ENCODE measurements at regions not wholly inside any gene's neighbourhood (a gene's known extent, or its start where the extent isn't known, plus 50 kb on each side); places are given as distances from the start of the nearest gene placed in this dataset.

DNA sequence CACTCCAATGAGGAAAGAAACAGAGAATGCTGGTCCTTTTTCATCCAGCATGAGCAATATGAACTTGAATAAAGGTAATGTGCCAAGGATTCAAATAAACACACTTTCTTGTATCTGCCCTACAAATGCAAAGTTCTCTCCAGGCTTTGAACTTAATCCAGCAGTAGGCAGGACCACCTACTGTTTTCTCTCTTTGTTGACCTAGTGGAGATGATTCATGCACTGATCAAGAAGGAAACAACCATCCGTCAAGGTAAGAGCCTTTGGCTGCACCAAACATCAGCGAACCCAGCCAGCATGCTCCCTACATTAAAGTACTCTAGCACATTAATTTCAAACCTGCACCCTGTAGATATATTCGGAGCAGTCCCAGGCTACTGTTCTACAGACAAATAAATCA, 489.3 kb downstream of the GALC start:
- no peak for DNase-seq

DNA sequence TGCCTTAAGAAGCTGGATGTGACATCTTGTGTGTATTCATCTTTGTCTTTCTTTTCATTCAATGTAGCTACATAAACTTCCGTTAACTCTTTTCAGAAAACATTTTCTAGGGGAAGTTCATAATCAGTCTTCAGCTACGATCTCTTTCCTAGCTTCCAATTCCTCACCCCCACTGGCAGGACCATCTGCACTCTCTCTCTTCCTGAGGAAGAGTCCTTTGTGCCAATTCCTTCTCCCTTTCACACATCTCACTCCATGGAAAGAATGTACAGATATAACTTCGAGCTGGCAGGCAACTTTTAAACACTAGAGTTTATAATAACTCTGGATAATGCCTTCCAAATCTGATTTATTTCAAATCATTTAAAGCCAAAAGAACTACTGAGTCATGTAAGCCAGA, 495.7 kb downstream of the GALC start:
- DNase-seq = no peak

DNA sequence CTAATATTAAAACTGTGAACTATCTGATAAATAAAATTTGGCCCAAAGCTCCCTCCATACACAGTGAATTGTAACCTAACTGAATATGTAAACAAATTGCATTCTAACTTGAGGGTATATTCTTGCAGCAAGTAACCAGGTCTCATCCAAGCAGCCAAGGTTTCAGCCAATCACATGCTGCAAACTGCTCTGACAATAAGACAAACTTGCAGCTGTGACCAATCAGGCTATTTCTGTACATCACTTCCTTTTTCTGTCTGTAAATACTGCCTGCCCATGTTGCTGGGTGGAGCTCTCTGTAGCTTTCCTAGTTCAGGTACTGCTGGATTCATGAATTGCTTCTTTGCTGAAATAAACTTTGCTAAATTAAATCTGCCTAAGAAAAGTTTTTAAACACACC, 499.0 kb downstream of the GALC start:
- no peak for DNase-seq

DNA sequence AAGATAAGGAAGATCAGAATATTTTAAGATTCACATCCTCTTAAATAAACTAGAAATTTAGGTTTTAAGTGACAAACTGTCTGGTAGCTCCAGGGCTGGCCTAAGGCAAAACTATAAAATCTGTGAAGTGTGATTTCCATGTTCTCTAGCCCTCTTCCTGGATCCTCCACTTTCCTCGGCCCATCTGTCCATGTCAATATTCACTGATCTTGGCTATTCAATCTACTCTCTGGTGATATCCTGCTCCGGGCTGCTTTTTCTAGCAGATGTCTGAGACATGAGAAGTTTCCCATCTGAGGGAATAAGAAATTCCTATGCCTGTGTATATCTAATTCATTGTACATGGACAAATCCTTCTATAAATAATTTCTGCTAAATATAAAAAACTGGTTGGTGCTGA, 500.4 kb downstream of the GALC start:
- peak; percentile 10 for DNase-seq

DNA sequence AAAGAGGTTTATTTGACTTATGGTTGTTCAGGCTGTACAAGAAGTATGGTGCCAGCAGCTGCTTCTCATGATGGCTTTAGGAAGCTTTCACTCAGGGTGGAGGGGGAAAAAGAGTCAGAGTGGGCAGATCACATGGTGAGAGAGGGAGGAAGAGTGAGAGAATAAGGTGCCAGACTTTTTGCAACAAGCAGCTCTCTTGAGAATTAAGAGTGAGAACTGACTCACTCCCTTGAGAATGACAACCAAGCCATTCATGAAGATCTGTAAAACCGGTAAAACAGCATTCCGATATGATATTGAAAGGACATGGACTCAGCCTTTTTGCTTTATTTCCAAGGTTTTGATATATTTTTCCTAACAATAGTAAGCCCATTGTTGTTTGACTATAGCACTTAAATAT, 501.2 kb downstream of the GALC start:
- no peak for DNase-seq

DNA sequence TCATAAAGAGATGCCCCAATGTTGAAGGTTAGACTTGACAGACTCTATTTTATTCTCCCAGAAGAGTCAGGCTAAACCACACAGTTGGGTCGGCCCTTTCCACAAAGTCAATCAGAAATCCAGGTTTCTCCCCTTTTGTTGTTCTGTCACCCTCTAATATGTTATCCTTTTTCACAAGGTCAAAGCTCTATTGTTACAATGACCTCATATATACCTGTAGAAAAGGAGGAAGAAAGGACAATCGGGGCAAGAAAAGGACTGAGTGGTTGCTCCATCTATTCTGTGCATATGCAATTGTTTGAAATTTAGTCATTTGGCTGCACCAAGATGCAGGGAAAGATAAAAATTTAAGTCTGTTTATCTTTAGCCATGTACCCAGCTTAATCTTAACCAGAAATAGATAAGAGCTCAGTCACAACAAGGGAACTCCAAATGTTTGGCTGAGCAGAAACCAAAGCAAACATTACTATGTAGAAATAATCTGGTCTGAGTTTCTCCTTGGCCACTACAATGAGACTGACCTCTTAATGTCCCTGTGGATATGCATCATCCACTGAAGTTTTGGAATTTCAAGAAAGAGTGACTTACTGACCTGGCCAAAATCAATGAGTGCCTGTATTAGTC, 503.7 kb downstream of the GALC start:
- DNase-seq = no peak

DNA sequence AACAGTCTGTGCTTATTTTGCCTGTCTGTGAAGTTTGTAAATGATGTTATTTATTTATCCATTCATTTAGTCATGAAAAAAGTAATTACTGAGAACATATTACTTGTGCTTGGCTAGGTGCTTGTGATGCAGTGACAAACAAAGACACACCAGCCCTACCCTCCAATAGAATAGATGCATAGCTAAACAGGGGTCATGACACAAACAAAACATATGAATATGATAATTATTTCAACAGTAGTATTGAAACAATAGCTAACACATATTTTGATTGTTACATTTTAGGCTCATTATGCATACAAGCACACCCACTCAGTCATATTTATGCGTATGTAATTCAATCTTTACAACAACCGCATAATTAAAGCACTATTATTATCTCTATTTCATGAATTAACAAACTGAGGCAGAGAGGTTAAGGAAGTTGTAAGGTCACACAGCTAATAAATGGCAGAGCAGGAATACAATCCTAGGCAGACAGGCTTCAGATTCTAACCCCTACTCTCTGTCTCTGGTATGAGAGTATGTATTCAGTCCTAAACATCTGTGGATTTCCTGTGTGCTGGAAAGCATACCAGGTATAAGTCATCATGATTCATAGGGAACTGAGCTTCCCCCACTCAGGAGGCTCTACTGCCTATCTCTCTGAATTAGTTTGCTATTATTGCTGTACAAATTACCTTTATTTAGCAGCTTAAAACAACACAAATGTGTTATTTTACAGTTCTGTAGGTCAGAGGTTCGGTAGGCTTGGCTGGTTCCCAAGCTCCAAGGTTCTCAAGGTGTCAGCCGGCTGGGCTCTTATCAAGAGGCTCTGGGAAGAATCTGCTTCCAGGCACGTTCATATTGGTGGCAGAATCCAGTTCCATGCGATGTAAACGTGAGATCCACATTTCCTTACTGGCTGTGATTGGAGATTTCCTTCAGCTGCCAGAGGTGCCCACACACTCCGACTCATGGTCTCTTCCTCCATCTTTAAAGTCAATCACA, 509.4 kb downstream of the GALC start:
- DNase-seq = no peak

DNA sequence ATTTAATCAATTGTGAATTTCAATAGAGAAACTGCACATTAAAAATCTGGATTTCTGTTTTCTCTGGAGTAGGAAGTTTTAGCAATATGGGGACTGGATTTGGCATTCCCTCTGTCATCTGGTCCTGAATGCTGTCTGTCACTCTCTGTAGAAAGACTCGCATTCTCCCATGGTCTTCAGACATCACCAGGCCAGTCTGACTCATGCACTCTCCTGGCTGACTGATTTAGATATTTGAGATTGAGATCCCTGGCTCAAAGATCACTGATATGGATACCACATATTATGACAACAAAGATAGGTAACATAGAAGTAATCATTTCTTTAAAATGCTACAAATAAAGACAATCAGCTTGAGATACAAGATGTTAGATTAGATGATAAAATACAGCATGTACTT, 524.5 kb downstream of the GALC start:
- DNase-seq = no peak

DNA sequence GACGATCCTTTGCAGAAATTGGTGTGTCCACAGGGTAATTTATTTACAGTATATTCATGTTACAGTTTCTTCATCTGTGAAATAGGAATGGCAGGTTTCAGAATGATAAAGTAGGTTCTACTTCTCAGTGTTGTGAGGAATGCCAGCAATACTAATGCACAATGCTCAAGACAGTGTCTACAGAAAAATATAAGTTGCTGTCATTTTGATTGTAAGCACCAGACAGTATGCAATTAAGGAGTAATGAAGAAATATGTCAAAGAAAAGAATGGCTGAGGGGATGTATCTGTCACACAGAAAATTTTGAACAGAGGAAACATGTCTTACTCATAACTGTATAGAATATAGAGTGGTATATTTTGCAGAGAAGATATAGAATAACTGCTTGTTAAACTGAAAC, 525.4 kb downstream of the GALC start:
- no peak for DNase-seq

DNA sequence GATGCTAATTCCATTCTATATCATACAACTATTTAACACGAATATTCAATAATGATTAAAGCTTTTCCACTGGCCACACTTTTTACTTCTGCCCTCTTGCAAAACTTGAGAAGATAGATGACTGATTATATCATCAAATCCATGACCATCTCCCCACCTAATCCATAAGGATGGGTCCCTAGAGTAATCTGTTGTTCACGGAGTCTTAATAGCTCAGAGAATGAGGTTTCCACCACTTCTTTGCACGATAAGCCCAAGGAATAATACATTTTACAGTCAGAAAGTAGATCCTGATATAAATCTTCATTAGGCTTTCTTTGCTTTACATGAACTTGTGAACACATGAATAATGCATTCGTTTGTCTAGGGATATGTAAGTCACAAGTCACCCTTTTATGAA, 527.2 kb downstream of the GALC start:
- no peak for DNase-seq

DNA sequence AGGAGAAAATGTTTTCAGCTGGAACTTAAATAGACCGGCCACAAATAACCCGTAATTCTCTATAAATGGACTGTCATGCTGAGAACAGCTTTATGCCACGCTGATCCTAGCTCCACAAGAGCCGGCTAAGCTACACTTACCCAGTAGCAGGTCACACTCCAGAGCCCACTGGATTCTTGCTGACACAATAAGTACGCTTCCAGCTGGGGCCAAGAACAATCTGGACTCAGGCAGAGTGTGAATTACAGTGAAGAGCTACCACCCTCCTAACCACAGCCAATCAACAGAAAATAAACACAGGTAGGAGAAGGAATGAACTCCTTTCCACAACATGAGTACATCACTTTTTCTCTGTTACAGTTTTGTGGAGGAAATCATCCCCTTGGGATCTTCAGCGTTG, 531.3 kb downstream of the GALC start:
- DNase-seq = peak; percentile 7

DNA sequence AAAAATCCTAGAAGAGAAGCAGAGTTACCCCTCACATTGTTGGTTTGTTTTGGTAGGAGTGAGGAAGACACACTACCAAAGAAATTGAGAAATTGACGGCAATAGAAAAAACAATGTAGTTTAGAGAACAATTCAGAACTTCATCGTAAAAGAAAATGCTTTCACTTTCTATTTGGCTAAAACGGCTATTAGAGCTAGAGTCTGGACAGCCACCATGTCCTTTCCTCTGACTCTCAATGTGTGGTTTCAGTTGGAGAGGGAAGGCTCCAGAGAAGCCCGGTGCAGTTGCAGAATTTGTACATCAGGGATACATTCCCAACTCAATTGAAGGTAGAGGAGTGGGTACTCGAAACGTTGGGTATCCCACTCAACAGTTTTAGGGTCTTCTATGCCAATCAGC, 535.3 kb downstream of the GALC start:
- no peak for DNase-seq

DNA sequence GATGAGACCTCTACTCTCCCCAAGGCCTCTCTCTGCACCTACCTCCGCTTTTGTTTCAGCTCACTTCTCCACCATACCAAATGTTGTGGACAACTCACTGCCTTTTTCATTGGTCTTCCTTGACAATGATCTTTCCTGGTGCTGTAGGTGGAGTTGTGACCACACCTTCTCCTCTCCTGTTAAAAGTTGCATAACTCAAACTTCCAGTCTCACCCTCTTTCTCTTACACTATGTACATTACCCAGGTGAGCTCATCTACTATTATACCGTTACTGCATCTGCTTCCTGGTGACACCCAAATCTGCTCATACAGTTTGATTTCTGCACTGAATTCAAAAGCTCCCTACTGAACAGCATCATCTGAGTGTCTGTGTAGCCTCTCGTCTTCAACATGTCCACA, 542.8 kb downstream of the GALC start:
- no peak for DNase-seq

DNA sequence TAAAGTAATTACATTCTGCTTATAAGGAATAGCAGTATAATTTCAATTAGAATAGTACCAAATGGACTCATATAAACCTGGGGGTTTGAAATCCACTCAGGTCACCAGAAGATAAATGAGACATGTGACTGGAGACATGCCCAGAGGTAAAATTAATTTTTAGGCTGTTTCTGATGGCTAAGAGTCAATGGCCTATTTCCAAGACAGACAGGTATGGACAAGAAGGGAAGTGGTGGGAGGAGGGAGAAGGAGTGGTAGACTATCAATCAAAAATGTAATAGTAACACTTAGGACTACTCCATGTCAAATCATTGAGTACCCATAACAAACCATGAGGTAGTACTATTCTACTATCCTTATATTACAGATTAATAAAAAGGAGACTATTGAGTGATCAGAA, 544.0 kb downstream of the GALC start:
- DNase-seq = no peak

DNA sequence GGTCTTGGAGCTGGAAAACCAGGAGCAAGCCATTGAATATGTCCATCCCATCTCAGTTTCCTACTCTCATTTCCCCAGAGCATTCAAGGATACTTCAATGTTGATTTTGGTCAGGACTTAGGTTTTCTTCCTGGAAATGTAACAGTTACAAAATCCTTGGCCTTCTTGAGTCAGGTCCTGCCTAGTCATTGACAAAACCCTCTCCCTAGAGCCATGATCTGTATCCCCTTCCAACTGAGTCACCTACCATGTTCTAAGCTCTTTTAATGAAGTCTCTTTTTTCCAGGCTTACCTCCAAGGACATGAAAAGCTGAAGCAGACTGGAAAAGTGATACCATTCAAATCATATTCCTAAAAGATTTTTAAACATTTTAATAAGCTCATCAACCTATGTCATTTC, 549.2 kb downstream of the GALC start:
- DNase-seq = no peak

DNA sequence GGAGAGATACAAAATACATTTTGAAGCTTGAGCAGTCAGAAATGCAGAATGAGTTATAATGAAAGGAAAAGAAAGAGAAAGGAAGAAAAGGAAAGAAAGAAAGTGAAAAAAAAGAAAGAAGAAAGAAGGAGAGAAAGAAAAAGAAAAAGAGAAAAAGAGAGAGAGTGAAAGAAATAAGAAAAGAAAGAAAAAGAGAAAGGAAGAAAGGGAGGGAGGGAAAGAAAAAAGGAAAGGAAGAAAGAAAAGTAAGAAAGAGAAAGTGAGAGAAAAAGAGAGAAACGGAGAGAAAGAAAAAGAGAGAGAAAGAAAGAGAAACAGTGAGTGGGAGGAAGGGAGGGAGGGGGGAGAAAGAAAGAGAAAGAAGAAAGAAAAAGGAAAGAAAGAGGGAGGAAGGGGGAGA, 549.9 kb downstream of the GALC start:
- DNase-seq = no peak

DNA sequence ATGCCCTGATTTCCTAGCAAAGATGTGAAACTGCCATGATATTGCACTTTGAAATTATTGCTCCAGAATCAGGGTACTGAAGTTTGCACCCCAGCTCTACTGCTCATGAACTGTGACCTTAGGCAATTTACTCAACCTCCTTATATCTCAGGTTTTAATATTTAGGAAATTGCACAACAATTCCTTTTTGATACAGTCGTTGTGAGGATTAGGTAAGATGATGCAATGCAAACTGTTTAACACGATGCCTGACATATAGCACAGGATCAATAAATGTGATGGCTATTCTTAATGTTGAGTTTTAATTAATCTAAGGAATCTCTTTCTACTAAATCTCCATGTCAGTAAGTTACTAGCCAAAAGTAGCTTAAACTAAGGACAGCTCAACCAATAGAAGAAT, 555.8 kb downstream of the GALC start:
- DNase-seq = no peak

DNA sequence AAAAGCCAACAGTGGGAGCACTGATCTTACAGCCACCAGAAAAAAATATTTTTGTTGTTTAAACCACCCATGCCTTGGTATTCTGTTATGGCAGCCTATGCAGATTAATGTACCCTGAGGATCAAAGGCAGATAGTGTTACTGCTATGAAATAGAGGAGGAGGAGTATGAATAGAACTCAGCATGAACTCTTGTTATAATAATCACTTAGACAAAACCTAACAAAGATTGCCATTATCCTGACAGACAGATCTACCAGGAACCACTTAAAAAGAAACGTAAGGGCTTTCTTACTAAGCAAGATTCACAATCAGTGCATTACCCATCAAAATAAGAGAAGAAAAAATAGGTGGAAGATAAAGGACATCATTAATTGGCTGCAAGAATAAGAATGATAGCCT, 558.3 kb downstream of the GALC start:
- DNase-seq = no peak

DNA sequence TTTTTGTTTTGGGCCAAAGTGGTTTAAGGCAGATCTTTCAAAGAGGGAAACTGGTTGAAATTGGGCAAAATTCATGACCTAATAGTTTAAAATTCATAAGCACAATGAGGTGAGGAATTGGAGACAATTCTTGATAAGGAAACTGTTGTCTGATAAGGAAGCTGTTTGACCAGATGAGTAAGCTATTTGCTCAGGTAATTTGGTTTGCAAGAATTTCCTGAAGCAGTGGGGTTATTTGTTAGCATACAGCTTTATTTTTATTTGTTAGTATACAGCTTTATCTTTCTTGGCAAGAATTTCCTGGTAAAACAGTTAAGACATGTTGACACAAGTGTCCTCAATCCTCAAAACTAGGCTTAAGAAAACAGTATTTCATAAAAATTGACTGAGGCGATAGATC, 559.0 kb downstream of the GALC start:
- DNase-seq = no peak

DNA sequence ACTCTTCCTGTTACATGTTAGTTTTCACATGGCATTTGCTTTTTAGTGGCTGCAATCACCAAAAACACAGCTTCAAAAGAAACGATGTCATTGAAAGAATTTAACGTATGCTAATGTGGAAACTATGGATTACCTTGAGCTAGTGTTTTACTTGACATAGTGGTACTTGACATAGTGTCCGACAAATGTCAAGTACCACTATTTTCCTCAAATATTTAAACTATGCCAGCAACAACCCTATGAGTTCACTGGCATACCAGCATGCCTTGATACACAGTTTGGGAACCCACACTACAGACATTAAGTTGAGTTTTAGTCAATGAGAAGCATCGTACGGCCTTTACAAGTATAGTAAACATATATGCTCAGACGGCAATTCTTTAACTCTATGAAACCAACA, 560.3 kb downstream of the GALC start:
- no peak for DNase-seq

DNA sequence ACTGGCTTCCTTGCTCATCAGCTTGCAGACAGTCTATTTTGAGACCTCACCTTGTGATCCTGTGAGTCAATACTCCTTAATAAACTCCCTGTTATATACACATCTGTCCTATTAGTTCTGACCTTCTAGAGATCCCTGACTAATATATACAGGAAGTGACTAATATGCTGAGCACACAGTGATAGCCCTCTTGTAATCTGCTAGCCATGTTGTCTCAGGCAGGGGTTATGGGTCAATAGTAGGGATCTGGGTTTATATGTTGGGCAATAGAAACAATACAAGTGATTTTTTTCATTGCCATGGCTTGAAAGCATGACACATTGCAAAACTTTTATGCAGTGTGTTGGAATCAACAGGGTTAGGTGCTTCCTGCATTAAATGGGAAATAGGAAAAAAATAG, 562.2 kb downstream of the GALC start:
- DNase-seq = no peak

DNA sequence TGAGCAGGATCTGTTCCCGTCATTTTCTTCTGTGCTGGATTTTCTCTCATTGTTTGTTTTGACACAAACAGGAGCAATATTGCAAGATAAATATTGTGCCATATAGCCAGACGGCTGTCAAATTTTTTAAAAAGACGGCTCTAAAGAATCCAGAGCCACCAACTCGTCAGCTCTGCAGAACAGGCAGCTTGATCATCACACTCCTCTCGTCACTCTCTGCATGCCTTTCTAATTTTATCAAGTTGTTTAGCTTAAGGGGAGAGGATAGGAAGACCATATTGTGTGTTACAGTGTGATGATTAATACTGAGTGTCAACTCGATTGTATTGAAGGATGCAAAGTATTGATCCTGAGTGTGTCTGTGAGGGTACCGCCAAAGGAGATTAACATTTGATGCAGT, 562.8 kb downstream of the GALC start:
- no peak for DNase-seq

DNA sequence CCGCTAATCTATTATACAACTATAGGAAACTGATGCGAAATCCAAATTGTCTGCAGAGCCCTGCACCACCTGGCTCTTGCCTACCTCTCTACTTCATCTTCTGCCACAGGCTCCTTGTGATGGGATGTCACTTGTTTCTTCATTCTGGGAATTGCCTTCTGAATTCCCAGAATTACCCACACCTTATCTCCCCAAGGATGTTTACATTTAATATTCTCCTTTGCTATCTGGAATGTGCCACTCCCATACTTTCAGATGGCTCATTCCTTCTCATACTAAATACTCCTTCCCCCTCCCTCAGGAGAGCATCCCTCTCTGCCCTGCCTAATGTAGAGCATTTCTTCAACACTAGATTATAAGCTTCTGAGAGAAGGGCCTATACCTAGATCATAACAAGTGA, 573.1 kb downstream of the GALC start:
- DNase-seq = no peak

DNA sequence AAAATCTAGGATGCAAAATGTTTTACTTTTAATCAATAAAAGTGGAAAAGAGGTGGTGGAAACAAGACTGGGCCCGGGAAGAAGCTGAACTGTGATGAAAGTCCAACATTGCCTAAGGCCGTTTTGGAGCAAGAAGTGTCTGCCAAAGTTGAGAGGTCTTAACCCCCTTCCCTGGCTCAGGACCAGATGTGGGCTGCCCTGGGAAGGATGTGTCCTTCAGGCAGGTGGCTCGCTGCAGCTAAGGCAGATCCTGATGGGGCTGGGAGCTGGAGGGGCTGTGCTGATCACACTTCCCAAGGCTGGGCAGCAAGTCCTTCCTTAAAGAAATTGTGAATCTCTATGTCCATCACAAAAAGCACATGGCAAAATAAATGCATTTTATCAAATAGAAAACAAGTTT, 581.6 kb downstream of the GALC start:
- DNase-seq = no peak

DNA sequence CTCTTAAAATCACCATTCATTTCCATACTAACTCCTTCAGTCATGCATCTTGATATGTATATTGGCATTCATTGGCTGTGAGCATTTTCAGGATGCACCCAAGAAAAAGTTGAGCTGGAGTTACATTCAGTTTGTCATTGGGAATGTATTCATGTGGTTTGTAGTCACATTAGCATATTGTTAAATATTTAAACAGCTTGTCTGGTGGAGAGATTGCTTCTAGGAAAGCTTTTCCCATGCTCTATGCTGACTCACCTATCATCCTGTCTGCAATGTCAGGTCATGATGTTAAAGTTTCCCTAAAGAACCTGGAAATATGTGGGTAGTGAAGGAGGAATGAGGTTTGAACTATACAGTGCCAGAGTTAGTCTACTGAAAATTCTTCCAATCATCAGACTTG, 583.6 kb downstream of the GALC start:
- DNase-seq = no peak

Measured in eye (tissue), 1 donor.